ENCODE measurements at regions not wholly inside any gene's neighbourhood (a gene's known extent, or its start where the extent isn't known, plus 50 kb on each side); places are given as distances from the start of the nearest gene placed in this dataset.
A peak's percentile ranks its signal among the peaks of the same experiment; 100 is the strongest.

- ChIA-PET CTCF (no interaction called here), POLR2A (ENCODE audit: unreplicated experiment) (no interaction called here)
- Histone ChIP-seq H2AFZ (no peak overlapping the region), H3K27ac (no peak overlapping the region), H3K27me3 (ENCODE audit: insufficient read depth, low read depth) (no peaks in the 10 kb centered on the region), H3F3A (ENCODE audit: insufficient read depth, low read depth) (no peaks in the 10 kb centered on the region), H3K36me3 (ENCODE audit: low read depth) (no peaks in the 10 kb centered on the region), H3K4me3 (no peak overlapping the region), H3K4me1 (replicated peaks; ENCODE audit: insufficient read depth) (no peaks in the 10 kb centered on the region), H3K79me2 (ENCODE audit: low read depth) (no peaks in the 10 kb centered on the region), H3K9me2 (ENCODE audit: insufficient read depth) (peaks cover 4% of the 10 kb centered on the region; the same call in 1 of the 2 replicates), H4K20me1 (ENCODE audit: insufficient read depth) (no peaks in the 10 kb centered on the region), H3K9me3 (ENCODE audit: insufficient read depth, low read depth) (no peaks in the 10 kb centered on the region), H3K4me2 (no peak overlapping the region)
- intact Hi-C loops (cut with micrococcal nuclease; ENCODE audit: unreplicated experiment) = loop anchor here (10.0 kb wide), 1 partner anchor 238 kb away; no protein-coding TSS in a partner anchor
- BruUV-seq (replicated peaks) = no TSS peak
- TF ChIP-seq CTCF (conservative IDR thresholded peaks at IDR 0.05) (no peak), EZH2 (IDR thresholded peaks at IDR 0.05; ENCODE audit: low read depth) (no peak)
- no peak for DNase-seq
Observed at GRCh38 chr13:47213047-47213446, 316.2 kb upstream of the HTR2A start.

- H3K79me2 ChIP-seq (ENCODE audit: low read depth) = no peaks in the 10 kb centered on the region
- H3K27ac ChIP-seq = no peak overlapping the region
- no TSS peak for BruUV-seq (replicated peaks)
- H2AFZ ChIP-seq = no peak overlapping the region
- H4K20me1 ChIP-seq (ENCODE audit: insufficient read depth) = no peaks in the 10 kb centered on the region
- H3K4me2 ChIP-seq = no peak overlapping the region
- H3K27me3 ChIP-seq (ENCODE audit: insufficient read depth, low read depth) = no peaks in the 10 kb centered on the region
- no peaks in the 10 kb centered on the region for H3K4me1 ChIP-seq (replicated peaks; ENCODE audit: insufficient read depth)
- intact Hi-C loops (cut with micrococcal nuclease; ENCODE audit: unreplicated experiment) = loop anchor here (10.0 kb wide), 1 partner anchor 236 kb away; no protein-coding TSS in a partner anchor
- ChIA-PET CTCF (interaction anchor here (0.6 kb wide), 1 partner anchor 94 kb away, joined by 3 read pairs; no protein-coding TSS in a partner anchor), POLR2A (ENCODE audit: unreplicated experiment) (no interaction called here)
- no peaks in the 10 kb centered on the region for H3K9me3 ChIP-seq (ENCODE audit: insufficient read depth, low read depth)
- H3F3A ChIP-seq (ENCODE audit: insufficient read depth, low read depth) = no peaks in the 10 kb centered on the region
- peak in 1 of 2 experiments; percentile 2 for DNase-seq
- H3K9me2 ChIP-seq (ENCODE audit: insufficient read depth) = peaks cover 4% of the 10 kb centered on the region; the same call in 1 of the 2 replicates
- no peak overlapping the region for H3K4me3 ChIP-seq
- H3K36me3 ChIP-seq (ENCODE audit: low read depth) = no peaks in the 10 kb centered on the region
- TF ChIP-seq EZH2 (IDR thresholded peaks at IDR 0.05; ENCODE audit: low read depth) (no peak), CTCF (conservative IDR thresholded peaks at IDR 0.05) (no peak)
Observed at GRCh38 chr13:47211106-47211505, 314.3 kb upstream of the HTR2A start.

- Histone ChIP-seq H3K36me3 (ENCODE audit: low read depth) (no peaks in the 10 kb centered on the region), H3K79me2 (ENCODE audit: low read depth) (no peaks in the 10 kb centered on the region), H3K4me1 (replicated peaks; ENCODE audit: insufficient read depth) (no peaks in the 10 kb centered on the region), H3K4me2 (no peak overlapping the region), H4K20me1 (ENCODE audit: insufficient read depth) (no peaks in the 10 kb centered on the region), H3F3A (ENCODE audit: insufficient read depth, low read depth) (no peaks in the 10 kb centered on the region), H3K27me3 (ENCODE audit: insufficient read depth, low read depth) (no peaks in the 10 kb centered on the region), H2AFZ (no peak overlapping the region), H3K9me3 (ENCODE audit: insufficient read depth, low read depth) (no peaks in the 10 kb centered on the region; the same call in 1 of the 2 replicates), H3K27ac (no peak overlapping the region), H3K9me2 (ENCODE audit: insufficient read depth) (no peaks in the 10 kb centered on the region; the same call in 1 of the 2 replicates), H3K4me3 (no peak overlapping the region)
- ChIA-PET CTCF (no interaction called here), POLR2A (ENCODE audit: unreplicated experiment) (no interaction called here)
- intact Hi-C loops (cut with micrococcal nuclease; ENCODE audit: unreplicated experiment) = no loop called here
- BruUV-seq (replicated peaks) = no TSS peak
- no peak for DNase-seq
- TF ChIP-seq CTCF (conservative IDR thresholded peaks at IDR 0.05) (no peak), EZH2 (IDR thresholded peaks at IDR 0.05; ENCODE audit: low read depth) (no peak)
Observed at GRCh38 chr13:47206111-47206510, 309.3 kb upstream of the HTR2A start.

All from PC-9 (cell line).